HEK293 (cell line): ENCODE measurements at regions not wholly inside any gene's neighbourhood (a gene's known extent, or its start where the extent isn't known, plus 50 kb on each side); places are given as distances from the start of the nearest gene placed in this dataset.

Experiments
- CTCF ChIA-PET: fragments of 350-600 bp; formaldehyde crosslinking; extraction: SDS; loops from one replicate; lab custom pipeline; 2021; ENCODE audit warnings: antibody characterized with exemption; lab: Yijun Ruan, JAX
- POLR2A ChIA-PET: fragments of 300-600 bp; formaldehyde crosslinking; extraction: SDS; loops from one replicate; lab custom pipeline; 2020; ENCODE audit warnings: antibody characterized with exemption, inconsistent platforms; lab: Yijun Ruan, JAX
- H3K27ac ChIP-seq: fragments of 200-500 bp; sonication (Bioruptor generic); 2 replicates; pipeline ENCODE4 v1.5.1; 2014; ENCODE audit warnings: low read depth, low read length, control low read depth, inconsistent platforms; ENCODE audit errors: extremely low read depth
- H3K36me3 ChIP-seq, 2 experiments: fragments of 200-500 bp in 1 of 2; sonication (Bioruptor generic) in 1 of 2; 1 replicate in 1 of 2; 2 replicates in 1 of 2; pipeline ENCODE4 v1.5.1; 2014 to 2017; ENCODE audit warnings: inconsistent platforms in 2 of 2, low read length in 2 of 2; ENCODE audit not compliant: control insufficient read depth in 2 of 2, insufficient read depth in 1 of 2
- H3K4me1 ChIP-seq: fragments of 200-500 bp; sonication (Bioruptor generic); 2 replicates; pipeline ENCODE4 v1.5.1; 2014; ENCODE audit warnings: mild to moderate bottlenecking, low read length, inconsistent platforms; ENCODE audit not compliant: control insufficient read depth, insufficient read depth
- H3K4me3 ChIP-seq: 2 replicates; pipeline ENCODE4 v1.5.1; 2011; ENCODE audit warnings: low read depth, mild to moderate bottlenecking, control low read depth, low read length, moderate library complexity
- H3K9me3 ChIP-seq: fragments of 200-500 bp; sonication (Bioruptor generic); 2 replicates; pipeline ENCODE4 v1.5.1; 2014; ENCODE audit warnings: low read depth, low read length, inconsistent platforms; ENCODE audit not compliant: control insufficient read depth, insufficient read depth
- ATF2 ChIP-seq: fragments of 450-650 bp; formaldehyde crosslinking; IDR thresholded peaks from 2 replicates; pipeline ENCODE4 v1.5.1; 2016; ENCODE audit warnings: missing biosample characterization, missing genetic modification characterization, low read depth
- KLF8 ChIP-seq: fragments of 450-650 bp; formaldehyde crosslinking; IDR thresholded peaks from 2 replicates; pipeline ENCODE4 v1.5.1; 2016; ENCODE audit warnings: missing biosample characterization, missing genetic modification characterization
- PRDM1 ChIP-seq: fragments of 450-650 bp; formaldehyde crosslinking; IDR thresholded peaks from 2 replicates; pipeline ENCODE4; 2016; ENCODE audit warnings: missing biosample characterization, missing genetic modification characterization
- SCRT2 ChIP-seq: fragments of 450-650 bp; formaldehyde crosslinking; IDR thresholded peaks from 2 replicates; pipeline ENCODE4 v1.5.1; 2016; ENCODE audit warnings: missing biosample characterization, missing genetic modification characterization
- ZBTB10 ChIP-seq: fragments of 450-650 bp; formaldehyde crosslinking; IDR thresholded peaks from 2 replicates; pipeline ENCODE4 v1.5.1; 2016; ENCODE audit warnings: missing biosample characterization, missing genetic modification characterization
- ZBTB20 ChIP-seq: fragments of 450-650 bp; formaldehyde crosslinking; IDR thresholded peaks from 2 replicates; pipeline ENCODE4 v1.5.1; 2016; ENCODE audit warnings: missing biosample characterization, missing genetic modification characterization
- ZBTB48 ChIP-seq: fragments of 450-650 bp; formaldehyde crosslinking; IDR thresholded peaks from 2 replicates; pipeline ENCODE4 v1.5.1; 2016; ENCODE audit warnings: missing biosample characterization, missing genetic modification characterization
- ZNF24 ChIP-seq: fragments of 450-650 bp; formaldehyde crosslinking; IDR thresholded peaks from 2 replicates; pipeline ENCODE4 v1.5.1; 2016; ENCODE audit warnings: missing biosample characterization, missing genetic modification characterization
- ZNF37A ChIP-seq: fragments of 450-650 bp; IDR thresholded peaks from 2 replicates; pipeline ENCODE4 v1.5.1; 2018; ENCODE audit warnings: missing biosample characterization, missing genetic modification characterization
- ZNF530 ChIP-seq: fragments of 450-650 bp; formaldehyde crosslinking; IDR thresholded peaks from 2 replicates; pipeline ENCODE4 v1.5.1; 2016; ENCODE audit warnings: low read depth, missing biosample characterization, missing genetic modification characterization
- ZNF747 ChIP-seq: fragments of 450-650 bp; formaldehyde crosslinking; IDR thresholded peaks from 2 replicates; pipeline ENCODE4 v1.5.1; 2016; ENCODE audit warnings: missing biosample characterization, missing genetic modification characterization
- ZSCAN16 ChIP-seq: fragments of 450-650 bp; formaldehyde crosslinking; IDR thresholded peaks from 2 replicates; pipeline ENCODE4 v1.5.1; 2016; ENCODE audit warnings: missing biosample characterization, missing genetic modification characterization
- TF ChIP-seq, protein P1 (sequence below): fragments of 450-650 bp; formaldehyde crosslinking; IDR thresholded peaks from 2 replicates; pipeline ENCODE4 v1.5.1; 2017; ENCODE audit warnings: missing biosample characterization, missing genetic modification characterization
- TF ChIP-seq, protein P2 (sequence below): fragments of 450-650 bp; formaldehyde crosslinking; IDR thresholded peaks from 2 replicates; pipeline ENCODE4 v1.5.1; 2016; ENCODE audit warnings: missing biosample characterization, missing genetic modification characterization

DNA sequence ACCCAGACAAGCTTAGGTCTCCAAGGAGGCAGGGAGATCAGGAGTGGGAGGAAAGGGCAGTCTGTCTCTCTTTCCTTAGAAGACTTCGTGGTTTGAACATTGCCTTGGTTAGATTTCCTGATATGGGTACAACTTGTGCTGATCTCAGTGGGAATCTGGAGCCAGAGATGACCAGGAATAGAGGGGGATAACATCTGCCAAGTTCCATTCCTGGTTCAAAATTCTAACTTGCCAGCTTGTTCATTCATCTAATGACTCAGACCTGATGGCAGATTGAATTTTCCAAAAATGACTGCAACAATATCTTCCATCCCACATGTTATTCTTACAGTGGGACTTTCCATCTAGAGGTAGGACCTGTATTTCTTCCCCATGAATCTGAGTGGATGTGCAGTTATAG, 394.3 kb upstream of the PODXL start (continued):
- TF ChIP-seq ATF2 (tag by site-specific recombination) (no peak), PRDM1 (no peak), SCRT2 (tag by site-specific recombination) (no peak)
- TF ChIP-seq, protein P1, sequence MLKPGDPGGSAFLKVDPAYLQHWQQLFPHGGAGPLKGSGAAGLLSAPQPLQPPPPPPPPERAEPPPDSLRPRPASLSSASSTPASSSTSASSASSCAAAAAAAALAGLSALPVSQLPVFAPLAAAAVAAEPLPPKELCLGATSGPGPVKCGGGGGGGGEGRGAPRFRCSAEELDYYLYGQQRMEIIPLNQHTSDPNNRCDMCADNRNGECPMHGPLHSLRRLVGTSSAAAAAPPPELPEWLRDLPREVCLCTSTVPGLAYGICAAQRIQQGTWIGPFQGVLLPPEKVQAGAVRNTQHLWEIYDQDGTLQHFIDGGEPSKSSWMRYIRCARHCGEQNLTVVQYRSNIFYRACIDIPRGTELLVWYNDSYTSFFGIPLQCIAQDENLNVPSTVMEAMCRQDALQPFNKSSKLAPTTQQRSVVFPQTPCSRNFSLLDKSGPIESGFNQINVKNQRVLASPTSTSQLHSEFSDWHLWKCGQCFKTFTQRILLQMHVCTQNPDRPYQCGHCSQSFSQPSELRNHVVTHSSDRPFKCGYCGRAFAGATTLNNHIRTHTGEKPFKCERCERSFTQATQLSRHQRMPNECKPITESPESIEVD (tag by site-specific recombination): no peak

DNA sequence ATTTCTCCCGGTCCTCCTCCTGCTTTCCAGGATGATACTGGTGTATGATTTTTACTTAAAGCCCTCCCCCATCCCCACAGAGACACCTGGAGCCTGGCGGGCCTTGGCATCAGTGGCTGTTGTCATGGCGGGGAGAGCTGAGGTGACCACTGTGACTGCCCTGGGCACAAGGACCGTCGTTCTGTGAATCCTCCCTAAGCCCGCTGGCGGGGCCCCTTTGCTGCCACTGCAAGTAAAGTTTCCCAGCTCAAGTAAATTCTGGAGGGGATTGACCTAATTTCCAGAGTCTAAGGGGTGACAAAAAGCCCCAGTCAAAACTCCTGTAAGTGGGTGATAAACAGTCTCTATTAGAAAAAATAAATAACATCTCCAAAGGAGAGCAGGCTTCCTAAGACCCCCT, 393.2 kb upstream of the PODXL start:
- Histone ChIP-seq H3K4me3 (no peak overlapping the region), H3K27ac (no peak overlapping the region), H3K4me1 (no peaks in the 10 kb centered on the region), H3K9me3 (no peaks in the 10 kb centered on the region), H3K36me3 (no peaks in the 10 kb centered on the region)
- ChIA-PET POLR2A (no interaction called here), CTCF (interaction anchor here (1.3 kb wide), 1 partner anchor 631 kb away, joined by 3 read pairs; no protein-coding TSS in a partner anchor)
- TF ChIP-seq ZSCAN16 (tag by site-specific recombination): no peak
- 0 out of 2 replicates have a peak, but pooled peaks have one; percentile 5 for TF ChIP-seq ZNF24 (tag by site-specific recombination)
- no peak for TF ChIP-seq ZBTB20 (tag by site-specific recombination)
- no peak for TF ChIP-seq ZNF530 (tag by site-specific recombination)
- no peak for TF ChIP-seq ZNF37A (tag by site-specific recombination)
- no peak for TF ChIP-seq KLF8
- TF ChIP-seq ZBTB10 (tag by site-specific recombination): no peak
- no peak for TF ChIP-seq ZNF747 (tag by site-specific recombination)

- Histone ChIP-seq H3K4me3 (no peak overlapping the region), H3K9me3 (no peaks in the 10 kb centered on the region), H3K27ac (no peak overlapping the region), H3K36me3 (no peaks in the 10 kb centered on the region), H3K4me1 (no peaks in the 10 kb centered on the region)
- ChIA-PET POLR2A (no interaction called here), CTCF (interaction anchor here (0.5 to 1.5 kb wide), 5 partner anchors 100 to 723 kb away, joined by 3 to 4 read pairs (median 3); no protein-coding TSS in a partner anchor)
- TF ChIP-seq ZBTB48 (tag by site-specific recombination): 0 out of 2 replicates have a peak, but pooled peaks have one; percentile 19
- TF ChIP-seq, protein P2, sequence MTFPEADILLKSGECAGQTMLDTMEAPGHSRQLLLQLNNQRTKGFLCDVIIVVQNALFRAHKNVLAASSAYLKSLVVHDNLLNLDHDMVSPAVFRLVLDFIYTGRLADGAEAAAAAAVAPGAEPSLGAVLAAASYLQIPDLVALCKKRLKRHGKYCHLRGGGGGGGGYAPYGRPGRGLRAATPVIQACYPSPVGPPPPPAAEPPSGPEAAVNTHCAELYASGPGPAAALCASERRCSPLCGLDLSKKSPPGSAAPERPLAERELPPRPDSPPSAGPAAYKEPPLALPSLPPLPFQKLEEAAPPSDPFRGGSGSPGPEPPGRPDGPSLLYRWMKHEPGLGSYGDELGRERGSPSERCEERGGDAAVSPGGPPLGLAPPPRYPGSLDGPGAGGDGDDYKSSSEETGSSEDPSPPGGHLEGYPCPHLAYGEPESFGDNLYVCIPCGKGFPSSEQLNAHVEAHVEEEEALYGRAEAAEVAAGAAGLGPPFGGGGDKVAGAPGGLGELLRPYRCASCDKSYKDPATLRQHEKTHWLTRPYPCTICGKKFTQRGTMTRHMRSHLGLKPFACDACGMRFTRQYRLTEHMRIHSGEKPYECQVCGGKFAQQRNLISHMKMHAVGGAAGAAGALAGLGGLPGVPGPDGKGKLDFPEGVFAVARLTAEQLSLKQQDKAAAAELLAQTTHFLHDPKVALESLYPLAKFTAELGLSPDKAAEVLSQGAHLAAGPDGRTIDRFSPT (tag by site-specific recombination): no peak
These were observed 392.1 kb upstream of the PODXL start for GRCh38 chr7:131948434-131949053.
